ENCODE measurements at regions not wholly inside any gene's neighbourhood (a gene's known extent, or its start where the extent isn't known, plus 50 kb on each side); places are given as distances from the start of the nearest gene placed in this dataset.

- Histone ChIP-seq H3K36me3 (ENCODE audit: low read depth) (no peaks in the 10 kb centered on the region), H3K4me2 (ENCODE audit: unreplicated experiment) (no peak overlapping the region), H2AFZ (no peak overlapping the region), H3K9me2 (ENCODE audit: insufficient read depth) (no peaks in the 10 kb centered on the region), H3F3A (ENCODE audit: insufficient read depth) (no peaks in the 10 kb centered on the region), H3K79me2 (ENCODE audit: insufficient read depth) (no peaks in the 10 kb centered on the region), H3K27ac (no peak overlapping the region), H4K20me1 (ENCODE audit: insufficient read depth) (no peaks in the 10 kb centered on the region), H3K27me3 (replicated peaks; ENCODE audit: insufficient read depth) (no peaks in the 10 kb centered on the region), H3K9me3 (ENCODE audit: low read depth) (no peaks in the 10 kb centered on the region), H3K9ac (no peak overlapping the region), H3K4me3 (no peak overlapping the region), H3K4me1 (ENCODE audit: insufficient read depth) (no peaks in the 10 kb centered on the region)
- DNase-seq: no peak
- in situ Hi-C loops (cut with MboI): no loop called here
- no peak for TF ChIP-seq EZH2 (IDR thresholded peaks at IDR 0.05; ENCODE audit: insufficient read depth, poor library complexity, severe bottlenecking)
- no peak for TF ChIP-seq EZH2phosphoT487 (IDR thresholded peaks at IDR 0.05; ENCODE audit: insufficient read depth, low read depth)
- WGBS, 2 experiments (ENCODE audit: low coverage in 1 of 2, low lambda C conversion rate in 2 of 2, missing lambda C conversion rate in 2 of 2): 31 to 32% methylated on average over 8 of the region's 8 CpGs
These were observed 636.6 kb downstream of the MID1IP1 start for GRCh38 chrX:39437670-39438441.

- H3K4me3 ChIP-seq: no peak overlapping the region
- H3K9ac ChIP-seq: no peak overlapping the region
- in situ Hi-C loops (cut with MboI): no loop called here
- no peaks in the 10 kb centered on the region for H3K9me2 ChIP-seq (ENCODE audit: insufficient read depth)
- no peaks in the 10 kb centered on the region for H3K36me3 ChIP-seq (ENCODE audit: low read depth)
- H3K4me2 ChIP-seq (ENCODE audit: unreplicated experiment): no peak overlapping the region
- TF ChIP-seq EZH2phosphoT487 (IDR thresholded peaks at IDR 0.05; ENCODE audit: insufficient read depth, low read depth) (no peak), EZH2 (IDR thresholded peaks at IDR 0.05; ENCODE audit: insufficient read depth, poor library complexity, severe bottlenecking) (no peak)
- H3K79me2 ChIP-seq (ENCODE audit: insufficient read depth): no peaks in the 10 kb centered on the region
- no peak for DNase-seq
- H3K4me1 ChIP-seq (ENCODE audit: insufficient read depth): no peaks in the 10 kb centered on the region
- no peaks in the 10 kb centered on the region for H3F3A ChIP-seq (ENCODE audit: insufficient read depth)
- H3K27ac ChIP-seq: no peak overlapping the region
- no peaks in the 10 kb centered on the region for H3K9me3 ChIP-seq (ENCODE audit: low read depth)
- no peaks in the 10 kb centered on the region for H4K20me1 ChIP-seq (ENCODE audit: insufficient read depth)
- H3K27me3 ChIP-seq (replicated peaks; ENCODE audit: insufficient read depth): no peaks in the 10 kb centered on the region
- WGBS, 2 experiments (ENCODE audit: low coverage in 1 of 2, low lambda C conversion rate in 2 of 2, missing lambda C conversion rate in 2 of 2): 65 to 67% methylated on average over 11 of the region's 11 CpGs
- H2AFZ ChIP-seq: no peak overlapping the region
These were observed 637.6 kb downstream of the MID1IP1 start for GRCh38 chrX:39438603-39439602.

GRCh38 chrX:39439906-39440798 lies 638.9 kb downstream of the MID1IP1 start:
- DNase-seq: no peak
- Histone ChIP-seq H3K9ac (no peak overlapping the region), H3K9me3 (ENCODE audit: low read depth) (no peaks in the 10 kb centered on the region), H3K4me2 (ENCODE audit: unreplicated experiment) (no peak overlapping the region), H3K4me3 (no peak overlapping the region), H4K20me1 (ENCODE audit: insufficient read depth) (no peaks in the 10 kb centered on the region), H3K27me3 (replicated peaks; ENCODE audit: insufficient read depth) (no peaks in the 10 kb centered on the region), H3K9me2 (ENCODE audit: insufficient read depth) (no peaks in the 10 kb centered on the region), H3F3A (ENCODE audit: insufficient read depth) (no peaks in the 10 kb centered on the region), H3K27ac (no peak overlapping the region), H3K79me2 (ENCODE audit: insufficient read depth) (no peaks in the 10 kb centered on the region), H3K36me3 (ENCODE audit: low read depth) (no peaks in the 10 kb centered on the region), H2AFZ (no peak overlapping the region), H3K4me1 (ENCODE audit: insufficient read depth) (no peaks in the 10 kb centered on the region)
- in situ Hi-C loops (cut with MboI): no loop called here
- 72 to 76% methylated on average over 11 of the region's 11 CpGs for WGBS, 2 experiments (ENCODE audit: low coverage in 1 of 2, low lambda C conversion rate in 2 of 2, missing lambda C conversion rate in 2 of 2)
- TF ChIP-seq EZH2 (IDR thresholded peaks at IDR 0.05; ENCODE audit: insufficient read depth, poor library complexity, severe bottlenecking) (no peak), EZH2phosphoT487 (IDR thresholded peaks at IDR 0.05; ENCODE audit: insufficient read depth, low read depth) (no peak)

DNA sequence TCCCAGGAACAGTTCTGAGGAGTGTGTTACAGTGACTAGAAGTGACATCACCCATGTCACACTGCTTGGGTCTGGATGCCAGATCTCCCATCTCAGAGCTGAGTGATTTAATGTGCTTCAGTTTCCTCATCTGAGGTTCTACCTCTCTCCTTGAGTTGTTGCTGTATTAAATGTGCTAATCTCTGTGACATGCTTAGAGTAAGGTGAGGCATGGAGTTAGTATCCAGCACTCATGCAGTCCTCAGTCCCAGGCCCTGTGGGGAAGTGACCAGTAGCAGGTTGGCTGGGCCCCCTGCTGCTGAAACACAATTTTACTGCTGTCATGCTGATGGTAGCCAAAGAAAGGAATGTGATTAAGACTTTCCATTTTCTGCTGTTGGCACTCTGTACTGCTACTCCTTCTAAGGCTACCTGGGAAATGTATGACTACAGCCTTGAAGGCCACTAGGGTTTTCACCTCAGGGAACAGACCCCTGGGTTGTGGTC lies 639.6 kb downstream of the MID1IP1 start:
- Histone ChIP-seq H3K4me2 (ENCODE audit: unreplicated experiment) (no peak overlapping the region), H2AFZ (no peak overlapping the region), H3F3A (ENCODE audit: insufficient read depth) (no peaks in the 10 kb centered on the region), H3K4me3 (no peak overlapping the region), H3K27me3 (replicated peaks; ENCODE audit: insufficient read depth) (no peaks in the 10 kb centered on the region), H3K4me1 (ENCODE audit: insufficient read depth) (no peaks in the 10 kb centered on the region), H3K36me3 (ENCODE audit: low read depth) (no peaks in the 10 kb centered on the region), H3K9me2 (ENCODE audit: insufficient read depth) (no peaks in the 10 kb centered on the region), H3K9me3 (ENCODE audit: low read depth) (no peaks in the 10 kb centered on the region), H3K27ac (no peak overlapping the region), H3K79me2 (ENCODE audit: insufficient read depth) (no peaks in the 10 kb centered on the region), H3K9ac (no peak overlapping the region), H4K20me1 (ENCODE audit: insufficient read depth) (no peaks in the 10 kb centered on the region)
- in situ Hi-C loops (cut with MboI): no loop called here
- no peak for DNase-seq
- TF ChIP-seq EZH2phosphoT487 (IDR thresholded peaks at IDR 0.05; ENCODE audit: insufficient read depth, low read depth) (no peak), EZH2 (IDR thresholded peaks at IDR 0.05; ENCODE audit: insufficient read depth, poor library complexity, severe bottlenecking) (no peak)
